ENCODE measurements at regions not wholly inside any gene's neighbourhood (a gene's known extent, or its start where the extent isn't known, plus 50 kb on each side); places are given as distances from the start of the nearest gene placed in this dataset.
"Not testable (repeated sequence)": the region's sequence is repeated elsewhere in the genome, so short reads cannot be mapped to it uniquely, and the experiment has no call there.

DNA sequence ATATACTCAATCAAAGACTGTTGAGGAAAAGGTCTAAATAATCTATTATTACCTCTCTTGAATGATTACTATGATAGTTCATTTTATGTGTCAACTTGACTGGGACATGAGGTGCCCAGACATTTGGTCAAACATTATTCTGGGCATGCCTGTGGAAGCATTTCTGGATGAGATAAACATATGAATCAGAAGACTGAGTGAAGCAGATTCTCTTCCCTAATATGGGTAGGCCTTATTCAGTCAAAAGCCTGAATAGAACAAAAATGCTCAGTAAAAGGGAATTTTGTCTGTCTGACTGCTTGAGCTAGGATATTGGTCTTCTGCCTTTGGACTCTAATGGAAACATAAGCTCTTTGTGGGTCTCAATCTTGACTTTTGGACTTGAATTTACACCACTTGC lies 73.3 kb upstream of the SOX13 start:
- no peak for DNase-seq

DNA sequence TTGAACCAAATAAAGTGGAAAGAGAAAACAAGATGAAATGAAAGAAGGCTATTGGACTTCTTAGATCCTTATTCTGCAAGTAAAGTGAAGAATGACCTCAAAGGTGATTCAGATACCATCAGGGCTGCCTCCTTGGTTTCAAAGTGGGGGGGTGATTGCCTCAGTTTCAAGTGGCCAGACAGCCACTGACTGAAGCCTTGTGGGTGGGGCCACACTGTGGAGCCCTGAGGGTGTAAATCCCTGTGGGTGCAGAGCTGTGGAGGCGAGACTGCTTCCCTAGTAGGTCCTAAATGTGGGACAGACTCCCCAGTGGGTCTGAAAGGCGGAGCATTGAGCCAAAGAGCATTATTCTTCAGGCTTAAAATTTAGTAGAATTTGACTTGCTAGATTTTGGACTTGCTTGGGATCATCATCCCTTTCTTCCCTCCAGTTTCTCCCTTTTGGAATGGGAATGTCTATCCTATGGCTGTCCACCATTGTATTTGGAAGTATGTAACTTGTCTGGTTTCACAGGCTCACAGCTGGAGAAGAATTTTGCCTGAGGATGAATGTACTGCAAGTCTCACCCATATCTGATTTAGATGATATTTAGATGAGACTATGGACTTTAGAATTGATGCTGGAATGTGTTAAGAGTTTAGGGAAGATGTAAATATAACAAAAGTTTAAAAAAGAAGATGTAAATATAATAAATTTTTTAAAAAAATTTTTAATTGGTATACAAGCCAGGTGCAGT lies 71.6 kb upstream of the SOX13 start:
- no peak for DNase-seq

DNA sequence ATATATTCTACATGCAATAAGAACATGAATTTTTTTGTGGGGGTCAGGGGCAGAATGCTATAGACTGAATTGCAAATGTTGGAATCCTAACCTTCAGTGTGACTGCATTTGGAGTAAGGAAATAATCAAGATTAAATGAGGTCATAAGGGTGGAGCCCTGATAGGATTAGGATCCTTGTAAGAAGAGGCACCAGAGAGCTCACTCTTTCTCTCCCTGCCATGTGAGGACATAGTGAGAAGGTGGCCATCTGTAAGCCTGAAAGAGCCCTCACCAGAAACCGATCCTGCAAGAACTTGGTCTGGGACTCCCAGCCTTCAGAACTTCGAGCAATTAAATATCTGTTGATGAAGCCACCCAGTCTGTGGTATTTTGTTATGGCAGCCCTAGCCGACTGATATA lies 70.3 kb upstream of the SOX13 start:
- no peak for DNase-seq

DNA sequence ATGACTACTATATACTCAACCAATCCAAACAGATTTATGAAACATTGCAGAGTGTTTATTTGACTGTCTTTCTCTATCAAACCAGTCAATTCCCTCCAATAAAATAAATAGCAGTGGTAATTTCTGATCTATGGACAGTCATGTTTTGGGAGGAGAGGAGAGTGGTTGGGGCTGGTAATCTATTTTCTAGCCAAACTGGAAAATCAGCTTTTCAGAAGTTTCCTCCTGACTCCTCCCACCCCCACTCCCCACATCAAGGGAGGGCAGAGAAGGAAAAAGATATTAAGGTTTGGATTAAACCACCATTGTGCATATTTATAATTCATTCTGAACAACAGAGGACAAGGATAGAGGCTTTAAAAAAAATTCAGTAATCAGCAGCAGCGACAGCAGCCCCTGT lies 69.4 kb upstream of the SOX13 start:
- DNase-seq: no peak

DNA sequence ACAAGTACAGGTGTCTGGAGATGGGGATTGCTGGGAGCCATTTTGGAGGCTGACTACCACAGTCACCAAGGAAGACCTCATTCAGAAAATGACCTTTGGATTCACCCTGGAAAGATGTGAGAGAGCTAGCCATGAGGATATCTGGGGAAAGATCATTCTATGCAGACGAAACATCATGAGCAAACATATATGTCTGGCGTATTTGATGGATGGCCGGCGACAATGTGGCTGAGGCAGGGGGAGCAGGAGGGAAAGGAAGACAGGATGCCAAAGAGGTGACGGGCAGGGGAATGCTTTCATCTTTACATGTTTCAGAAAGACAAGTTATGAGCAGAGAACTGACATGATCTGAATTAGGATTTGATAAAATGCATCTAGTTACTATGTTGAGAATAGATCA lies 61.5 kb upstream of the SOX13 start:
- DNase-seq: no peak

DNA sequence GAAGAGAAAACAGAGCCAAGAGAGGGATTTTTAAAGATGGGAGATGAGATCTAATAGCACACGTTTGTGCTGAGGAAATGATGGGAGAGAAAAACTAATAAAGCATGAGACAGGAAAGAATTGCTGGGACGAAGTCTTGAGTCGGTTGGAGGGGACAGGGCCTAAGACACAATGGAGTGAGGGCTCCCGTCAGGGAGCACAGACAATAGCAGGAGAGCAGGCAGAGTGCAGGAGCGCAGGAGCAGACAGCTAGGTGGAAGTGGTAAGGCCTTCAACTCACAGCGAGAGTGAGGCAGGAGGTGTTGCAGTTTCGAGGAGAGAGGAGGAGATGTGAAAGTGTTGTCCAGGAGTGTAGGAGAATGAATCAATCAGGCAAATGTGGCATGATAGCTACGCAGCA lies 59.9 kb upstream of the SOX13 start:
- DNase-seq: no peak

DNA sequence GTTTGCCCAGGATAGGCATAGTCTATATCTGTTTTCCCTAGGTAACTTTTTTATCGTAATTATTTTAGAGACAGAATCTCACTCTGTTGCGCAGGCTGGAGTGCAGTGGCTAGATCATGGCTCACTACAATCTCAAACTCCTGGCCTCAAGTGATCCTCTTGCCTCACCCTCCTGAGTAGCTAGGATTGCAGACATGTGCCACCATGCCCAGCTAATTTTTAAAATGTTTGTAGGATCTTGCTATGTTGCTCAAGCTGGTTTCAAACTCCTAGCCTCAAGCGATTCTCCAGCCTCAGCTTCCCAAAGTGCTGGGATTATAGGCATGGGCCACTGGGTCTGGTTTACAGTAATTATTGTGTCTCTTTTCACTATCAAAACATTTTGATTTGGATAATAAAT lies 58.6 kb upstream of the SOX13 start:
- DNase-seq: no peak

DNA sequence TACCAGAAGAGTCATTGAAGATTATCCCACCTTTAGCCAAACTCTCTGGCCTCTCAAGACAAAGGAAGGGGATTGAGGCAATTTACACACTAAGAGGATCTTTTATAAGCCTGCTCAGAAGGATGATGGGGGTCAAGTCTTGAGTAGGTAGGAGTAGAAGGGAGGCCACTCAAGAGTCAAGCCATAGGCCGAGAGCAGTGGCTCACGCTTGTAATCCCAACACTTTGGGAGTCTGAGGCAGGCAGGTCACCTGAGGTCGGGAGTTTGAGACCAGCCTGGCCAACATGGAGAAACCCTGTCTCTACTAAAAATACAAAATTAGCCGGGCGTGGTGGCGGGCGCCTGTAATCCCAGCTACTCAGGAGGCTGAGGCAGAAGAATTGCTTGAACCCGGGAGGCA lies 58.0 kb upstream of the SOX13 start:
- not testable (repeated sequence) for DNase-seq

DNA sequence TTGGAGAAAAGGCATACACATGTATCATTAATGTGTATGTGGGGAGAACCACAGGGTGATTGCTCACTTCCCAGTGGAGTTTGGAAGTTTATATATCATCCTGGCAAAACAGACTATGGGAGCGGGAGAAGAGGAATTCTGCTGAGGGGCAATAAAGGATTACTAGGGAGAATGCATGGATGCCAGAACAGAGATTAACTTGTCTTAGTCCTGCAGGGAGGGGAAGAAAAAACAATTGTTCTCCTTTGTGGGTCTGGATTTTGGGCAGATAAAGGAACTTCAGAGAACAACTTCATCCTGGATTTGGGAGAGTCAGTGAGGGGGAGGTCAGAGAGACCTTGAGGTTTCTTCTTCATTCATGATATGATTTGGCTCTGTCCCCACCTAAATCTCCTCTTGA lies 55.9 kb upstream of the SOX13 start:
- DNase-seq: no peak

DNA sequence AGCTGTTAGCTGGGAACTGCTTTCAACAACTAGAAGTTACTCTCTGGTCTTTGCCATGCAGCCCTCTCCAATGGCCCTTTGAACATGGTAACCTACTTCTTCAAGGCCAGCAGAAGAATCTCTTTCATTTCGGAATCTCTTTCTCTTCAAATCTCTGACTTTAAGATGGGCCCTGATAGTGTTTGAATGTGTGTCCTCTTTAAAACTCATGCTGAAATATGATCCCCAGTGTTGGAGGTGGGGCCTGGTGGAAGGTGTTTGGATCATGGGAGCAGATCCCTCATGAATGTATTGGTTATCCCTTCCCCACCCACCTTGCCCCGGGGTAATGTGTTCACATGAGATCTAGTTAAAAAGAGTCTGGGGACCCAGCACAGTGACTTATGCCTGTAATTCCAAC lies 54.5 kb upstream of the SOX13 start:
- DNase-seq: no peak

Measured in NCI-H187 treated with DMSO at 0.1 percent for 48 hours (cell line).